BE2C (cell line): ENCODE measurements at regions not wholly inside any gene's neighbourhood (a gene's known extent, or its start where the extent isn't known, plus 50 kb on each side); places are given as distances from the start of the nearest gene placed in this dataset.
A peak's percentile ranks its signal among the peaks of the same experiment; 100 is the strongest.
"Not testable (repeated sequence)": the region's sequence is repeated elsewhere in the genome, so short reads cannot be mapped to it uniquely, and the experiment has no call there.

Experiments used
- DNase-seq: peaks from one replicate; pipeline ENCODE4 v3.0.0-alpha.2; 2020
- H3K27me3 ChIP-seq: fragments of 250-450 bp; sonication (Bioruptor Pico); 2 replicates; pipeline ENCODE4 v1.5.1; 2020; ENCODE audit warnings: mild to moderate bottlenecking
- H3K36me3 ChIP-seq: fragments of 250-450 bp; sonication (Bioruptor Pico); 2 replicates; pipeline ENCODE4 v1.5.1; 2020; ENCODE audit warnings: mild to moderate bottlenecking
- H3K4me1 ChIP-seq: fragments of 250-450 bp; sonication (Bioruptor Pico); 2 replicates; pipeline ENCODE4 v1.5.1; 2020
- H3K4me3 ChIP-seq: 2 replicates; pipeline ENCODE4 v1.5.1; 2011; ENCODE audit warnings: low read depth, low read length
- H3K9me3 ChIP-seq: fragments of 250-450 bp; sonication (Bioruptor Pico); 2 replicates; pipeline ENCODE4 v1.5.1; 2020
- CTCF ChIP-seq: IDR thresholded peaks from 2 replicates; pipeline ENCODE4 v1.5.1; 2012; ENCODE audit warnings: mild to moderate bottlenecking, low read depth, low read length

DNA sequence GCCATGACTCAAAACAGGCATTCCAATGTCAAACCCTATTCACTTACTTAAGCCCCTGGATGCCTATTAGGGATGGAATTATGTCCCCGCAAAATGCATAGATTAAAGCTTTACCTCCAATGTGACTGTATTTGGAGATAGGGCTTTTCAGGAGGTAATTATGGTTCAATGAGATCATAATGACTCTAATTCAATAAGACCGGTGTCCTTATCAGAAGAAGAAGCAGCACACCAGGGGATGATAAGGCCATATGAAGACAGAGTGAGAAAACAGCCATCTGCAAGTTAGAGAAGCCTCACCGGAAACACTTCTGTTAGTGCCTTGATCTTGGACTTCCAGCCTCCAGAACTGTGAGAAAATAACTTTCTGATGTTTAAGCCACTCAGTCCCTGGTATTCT lies 1131.8 kb upstream of the TMPRSS15 start:
- DNase-seq: peak; percentile 35
- H3K4me1 ChIP-seq: peaks cover 4% of the 10 kb centered on the region
- TF ChIP-seq CTCF: no peak
- no peaks in the 10 kb centered on the region for H3K9me3 ChIP-seq
- H3K36me3 ChIP-seq: no peaks in the 10 kb centered on the region
- no peaks in the 10 kb centered on the region for H3K27me3 ChIP-seq
- H3K4me3 ChIP-seq: no peak overlapping the region

DNA sequence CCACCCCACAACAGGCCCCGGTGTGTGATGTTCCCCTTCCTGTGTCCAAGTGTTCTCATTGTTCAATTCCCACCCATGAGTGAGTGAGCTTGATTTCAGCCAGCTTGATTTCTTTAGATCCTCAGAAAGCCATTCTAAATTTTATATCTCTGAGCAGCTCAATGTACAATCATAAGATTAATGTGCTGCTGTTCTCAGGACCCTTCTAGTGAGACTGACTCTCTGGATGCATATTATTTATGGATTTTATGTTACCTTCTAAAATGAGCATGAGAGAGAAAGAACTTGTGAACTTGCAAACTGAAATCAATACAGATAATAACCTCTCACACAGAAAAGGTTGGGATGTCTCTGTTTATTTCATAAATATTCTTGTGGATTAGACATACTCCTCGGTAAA lies 1133.5 kb upstream of the TMPRSS15 start:
- no peak for TF ChIP-seq CTCF
- Histone ChIP-seq H3K4me1 (peaks cover 10% of the 10 kb centered on the region), H3K4me3 (no peak overlapping the region), H3K36me3 (no peaks in the 10 kb centered on the region), H3K27me3 (no peaks in the 10 kb centered on the region), H3K9me3 (no peaks in the 10 kb centered on the region)
- no peak for DNase-seq

DNA sequence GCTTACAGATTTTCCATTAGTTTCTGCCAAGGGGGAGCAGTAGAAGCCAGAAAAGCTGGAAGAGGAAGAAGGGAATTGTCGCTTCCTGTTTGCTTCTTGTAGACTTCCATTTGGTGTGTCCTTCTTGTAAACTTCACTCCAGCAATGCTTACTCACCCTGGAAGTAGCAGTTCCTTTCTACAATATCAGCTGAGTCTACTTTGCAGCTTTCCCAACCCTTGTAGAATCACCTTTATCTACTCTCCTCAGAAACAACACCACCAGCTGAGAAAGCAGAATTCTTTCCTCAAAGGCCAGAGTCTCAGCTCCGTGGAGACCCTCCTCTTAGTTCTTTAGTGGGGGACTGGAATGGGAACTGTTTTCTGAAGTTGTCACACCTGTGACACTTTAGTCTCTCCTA lies 1136.7 kb upstream of the TMPRSS15 start:
- peaks cover 9% of the 10 kb centered on the region for H3K4me1 ChIP-seq
- TF ChIP-seq CTCF: no peak
- H3K4me3 ChIP-seq: no peak overlapping the region
- H3K27me3 ChIP-seq: no peaks in the 10 kb centered on the region
- H3K36me3 ChIP-seq: no peaks in the 10 kb centered on the region
- H3K9me3 ChIP-seq: no peaks in the 10 kb centered on the region
- DNase-seq: no peak

GRCh38 chr21:19541602-19542001 lies 1138.0 kb upstream of the TMPRSS15 start:
- no peak for DNase-seq
- no peak for TF ChIP-seq CTCF
- no peaks in the 10 kb centered on the region for H3K27me3 ChIP-seq
- no peaks in the 10 kb centered on the region for H3K36me3 ChIP-seq
- no peak overlapping the region for H3K4me3 ChIP-seq
- H3K4me1 ChIP-seq: peaks cover 9% of the 10 kb centered on the region
- H3K9me3 ChIP-seq: no peaks in the 10 kb centered on the region

GRCh38 chr21:19544493-19544892 lies 1140.9 kb upstream of the TMPRSS15 start:
- H3K4me3 ChIP-seq, H3K9me3 ChIP-seq, DNase-seq, H3K36me3 ChIP-seq, H3K27me3 ChIP-seq: not testable (repeated sequence)
- peaks cover 14% of the 10 kb centered on the region for H3K4me1 ChIP-seq

DNA sequence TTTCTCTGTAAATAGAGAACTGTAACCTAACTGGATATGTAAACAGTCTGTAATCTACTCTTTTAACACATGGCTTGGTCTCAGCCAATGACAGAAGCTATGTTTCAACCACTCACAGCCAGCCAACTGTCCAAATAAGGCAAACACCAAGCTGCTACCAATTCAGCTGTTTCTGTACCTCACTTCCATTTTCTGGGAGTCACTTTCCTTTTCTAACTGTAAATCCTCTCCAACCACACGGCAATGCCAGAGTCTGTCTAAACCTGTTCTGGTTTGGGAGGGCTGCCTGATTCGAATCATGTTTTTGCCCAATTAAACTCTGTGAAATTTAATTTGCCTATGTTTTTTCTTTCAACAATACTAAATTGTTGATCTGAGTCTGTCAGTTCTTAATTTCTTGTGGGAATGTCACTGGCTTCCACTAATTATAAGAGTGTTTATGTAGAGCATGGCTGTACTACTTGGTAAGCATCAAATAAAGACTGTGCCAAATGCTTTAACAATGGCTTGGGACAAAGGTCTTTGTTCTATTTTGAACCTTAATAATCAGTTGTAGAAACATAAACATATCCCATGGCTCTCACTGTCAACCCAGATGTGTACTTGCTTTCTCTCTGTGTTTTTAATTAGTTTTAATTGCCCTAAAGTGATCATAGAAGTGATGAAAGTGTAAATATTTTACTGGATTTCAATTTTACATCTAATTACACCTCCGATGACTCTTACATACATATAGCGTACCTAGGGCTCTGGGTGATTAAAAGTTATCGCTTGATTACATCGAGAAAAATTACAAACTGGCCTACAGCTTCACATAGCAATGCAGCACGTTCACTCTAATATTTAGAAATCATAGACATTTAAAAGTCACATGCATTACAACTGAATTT lies 1144.6 kb upstream of the TMPRSS15 start:
- H3K4me1 ChIP-seq: peaks cover 5% of the 10 kb centered on the region
- no peak overlapping the region for H3K4me3 ChIP-seq
- no peak for DNase-seq
- H3K27me3 ChIP-seq: no peaks in the 10 kb centered on the region
- no peaks in the 10 kb centered on the region for H3K9me3 ChIP-seq
- no peaks in the 10 kb centered on the region for H3K36me3 ChIP-seq
- TF ChIP-seq CTCF: no peak
